ENCODE measurements at regions not wholly inside any gene's neighbourhood (a gene's known extent, or its start where the extent isn't known, plus 50 kb on each side); places are given as distances from the start of the nearest gene placed in this dataset.
A peak's percentile ranks its signal among the peaks of the same experiment; 100 is the strongest.

- no peak overlapping the region for H3K56ac ChIP-seq (ENCODE audit: insufficient read length, low read depth, low read length)
- peaks cover 9% of the 10 kb centered on the region; the same call in 1 of the 2 replicates for H3K4me1 ChIP-seq (ENCODE audit: insufficient read depth, low read length)
- H3K18ac ChIP-seq (ENCODE audit: insufficient read length, low read depth, low read length) = no peak overlapping the region
- WGBS (ENCODE audit: extremely low coverage, insufficient read length, low lambda C conversion rate) = no CpG with 5 or more reads among the region's 2 CpGs
- H3K27me3 Mint-ChIP-seq (ENCODE audit: low read depth) = no peaks in the 10 kb centered on the region
- H3K79me1 ChIP-seq (ENCODE audit: insufficient read depth, low read depth, low read length, poor library complexity, severe bottlenecking) = no peaks in the 10 kb centered on the region
- H4K8ac ChIP-seq (replicated peaks; ENCODE audit: insufficient read length, low read depth, low read length) = no peak overlapping the region
- no peak overlapping the region for H2AFZ ChIP-seq (ENCODE audit: low read length)
- no peak overlapping the region for H2BK5ac ChIP-seq (ENCODE audit: insufficient read length, low read length)
- no peak overlapping the region for H2BK20ac ChIP-seq (ENCODE audit: low read depth, low read length, poor library complexity, severe bottlenecking)
- H3K9me3 ChIP-seq (ENCODE audit: control insufficient read depth, low read depth, low read length) = no peaks in the 10 kb centered on the region
- no peak overlapping the region for H3K14ac ChIP-seq (ENCODE audit: insufficient read depth, low read length)
- no peak overlapping the region for H3K4ac ChIP-seq (ENCODE audit: low read depth, low read length)
- H2AK5ac ChIP-seq (ENCODE audit: insufficient read length, low read length) = no peak overlapping the region
- H3K23ac ChIP-seq (ENCODE audit: insufficient read length, low read depth, low read length) = no peak overlapping the region
- peaks cover 22 to 24% of the 10 kb centered on the region in 2 experiments for H3K4me1 Mint-ChIP-seq
- H3K79me2 ChIP-seq (ENCODE audit: insufficient read depth, low read length) = no peaks in the 10 kb centered on the region
- no peaks in the 10 kb centered on the region for H3K9me3 Mint-ChIP-seq
- peak overlapping the region in 1 of 3 experiments; percentile 81; a peak in 2 of 7 replicates for H3K27ac Mint-ChIP-seq
- no peak overlapping the region for H3K4me3 Mint-ChIP-seq
- H3K27ac ChIP-seq (ENCODE audit: insufficient read length, low read depth, low read length) = no peak overlapping the region
- no peak for TF ChIP-seq CTCF (conservative IDR thresholded peaks at IDR 0.05)
- no peak overlapping the region for H4K91ac ChIP-seq (ENCODE audit: insufficient read length, low read depth, low read length)
- H2BK15ac ChIP-seq (ENCODE audit: low read depth, low read length) = no peak overlapping the region
- peak; percentile 29 for DNase-seq
- H3K4me2 ChIP-seq (ENCODE audit: insufficient read depth, insufficient read length, low read length) = no peak overlapping the region
- no peak overlapping the region for H2BK12ac ChIP-seq (ENCODE audit: insufficient read length, low read depth, low read length)
- no peak overlapping the region for H2BK120ac ChIP-seq (ENCODE audit: low read depth, low read length, poor library complexity, severe bottlenecking)
- H4K5ac ChIP-seq (ENCODE audit: insufficient read length, low read depth, low read length) = no peak overlapping the region
- no peak overlapping the region for H3T11ph ChIP-seq (ENCODE audit: low read length)
- H4K20me1 ChIP-seq (ENCODE audit: control insufficient read depth, insufficient read depth, insufficient read length) = no peaks in the 10 kb centered on the region
- no peaks in the 10 kb centered on the region for H3K36me3 Mint-ChIP-seq (ENCODE audit: insufficient read depth in 1 of 3, low read depth in 3 of 3)
- H3K27me3 ChIP-seq (ENCODE audit: insufficient read depth, low read length) = no peaks in the 10 kb centered on the region
- H3K23me2 ChIP-seq (ENCODE audit: insufficient read length, low read depth, low read length, poor library complexity, severe bottlenecking) = no peaks in the 10 kb centered on the region
- H3K9ac ChIP-seq (ENCODE audit: extremely low read depth, insufficient read length, low read length) = no peak overlapping the region
Measured at GRCh38 chr6:95365454-95365853, 211.9 kb upstream of the MANEA start.

All from H9 (cell line).